ENCODE measurements at regions not wholly inside any gene's neighbourhood (a gene's known extent, or its start where the extent isn't known, plus 50 kb on each side); places are given as distances from the start of the nearest gene placed in this dataset.

DNA sequence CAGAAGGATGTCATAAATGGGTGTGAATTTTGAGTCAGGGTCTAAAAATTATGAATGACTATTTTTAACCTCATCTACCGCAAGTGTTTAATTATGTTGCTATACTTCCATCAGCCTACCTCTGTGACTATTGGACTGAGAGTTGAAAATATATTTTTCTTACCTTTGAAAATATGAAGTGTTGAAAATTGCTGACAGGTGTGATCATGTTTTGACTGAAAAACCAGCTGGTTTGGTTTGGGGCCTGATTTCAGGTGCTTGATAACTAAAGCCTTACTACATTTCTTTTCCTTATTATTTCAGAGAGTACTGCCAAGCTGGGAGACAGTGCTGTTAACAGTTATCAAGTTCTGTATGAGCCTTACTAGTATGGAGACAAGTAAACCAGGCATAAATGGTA, 107.2 kb upstream of the DUSP10 start:
- Histone ChIP-seq H3K9me2 (replicated peaks; ENCODE audit: insufficient read depth, low read length) (no peaks in the 10 kb centered on the region), H3K4me3 (ENCODE audit: low read length) (no peak overlapping the region), H3K4me1 (ENCODE audit: low read length) (no peaks in the 10 kb centered on the region), H3K79me2 (ENCODE audit: low read length) (no peaks in the 10 kb centered on the region), H3K9ac (ENCODE audit: low read length) (no peak overlapping the region), H3K4me2 (ENCODE audit: low read depth, low read length, poor library complexity, severe bottlenecking) (no peak overlapping the region), H3K36me3 (ENCODE audit: insufficient read depth, low read length) (no peaks in the 10 kb centered on the region), H4K20me1 (ENCODE audit: insufficient read depth, low read depth, low read length) (no peaks in the 10 kb centered on the region), H3K27ac (ENCODE audit: low read length) (no peak overlapping the region), H3K27me3 (ENCODE audit: low read length) (no peaks in the 10 kb centered on the region), H2AFZ (ENCODE audit: low read length) (no peak overlapping the region), H3K9me3 (ENCODE audit: low read length) (no peaks in the 10 kb centered on the region)
- DNase-seq, result no peak

DNA sequence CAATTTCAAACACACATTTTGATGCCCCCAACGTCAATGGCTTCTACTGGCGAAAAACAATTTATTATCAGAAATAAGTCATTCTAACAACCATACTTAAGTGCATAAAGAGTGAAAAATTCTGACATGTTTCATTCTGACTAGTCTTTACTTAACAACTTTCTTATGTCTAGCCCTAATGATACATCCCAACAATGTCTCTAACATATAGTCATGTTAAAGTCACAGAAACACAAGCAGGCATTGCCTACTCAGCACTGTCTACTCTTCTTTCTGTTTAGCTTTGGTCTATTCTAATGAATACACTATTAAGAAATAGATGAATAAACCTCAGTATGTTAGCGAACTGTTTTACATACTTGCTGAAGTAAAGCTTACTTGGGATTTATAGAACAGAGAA, 105.8 kb upstream of the DUSP10 start:
- no peaks in the 10 kb centered on the region for H3K27me3 ChIP-seq (ENCODE audit: low read length)
- no peaks in the 10 kb centered on the region for H3K9me3 ChIP-seq (ENCODE audit: low read length)
- H4K20me1 ChIP-seq (ENCODE audit: insufficient read depth, low read depth, low read length), result no peaks in the 10 kb centered on the region
- H3K79me2 ChIP-seq (ENCODE audit: low read length), result no peaks in the 10 kb centered on the region
- H3K4me1 ChIP-seq (ENCODE audit: low read length), result no peaks in the 10 kb centered on the region
- no peak overlapping the region for H2AFZ ChIP-seq (ENCODE audit: low read length)
- no peak overlapping the region for H3K4me2 ChIP-seq (ENCODE audit: low read depth, low read length, poor library complexity, severe bottlenecking)
- no peaks in the 10 kb centered on the region for H3K36me3 ChIP-seq (ENCODE audit: insufficient read depth, low read length)
- no peaks in the 10 kb centered on the region for H3K9me2 ChIP-seq (replicated peaks; ENCODE audit: insufficient read depth, low read length)
- H3K9ac ChIP-seq (ENCODE audit: low read length), result no peak overlapping the region
- DNase-seq, result no peak
- no peak overlapping the region for H3K27ac ChIP-seq (ENCODE audit: low read length)
- H3K4me3 ChIP-seq (ENCODE audit: low read length), result no peak overlapping the region

DNA sequence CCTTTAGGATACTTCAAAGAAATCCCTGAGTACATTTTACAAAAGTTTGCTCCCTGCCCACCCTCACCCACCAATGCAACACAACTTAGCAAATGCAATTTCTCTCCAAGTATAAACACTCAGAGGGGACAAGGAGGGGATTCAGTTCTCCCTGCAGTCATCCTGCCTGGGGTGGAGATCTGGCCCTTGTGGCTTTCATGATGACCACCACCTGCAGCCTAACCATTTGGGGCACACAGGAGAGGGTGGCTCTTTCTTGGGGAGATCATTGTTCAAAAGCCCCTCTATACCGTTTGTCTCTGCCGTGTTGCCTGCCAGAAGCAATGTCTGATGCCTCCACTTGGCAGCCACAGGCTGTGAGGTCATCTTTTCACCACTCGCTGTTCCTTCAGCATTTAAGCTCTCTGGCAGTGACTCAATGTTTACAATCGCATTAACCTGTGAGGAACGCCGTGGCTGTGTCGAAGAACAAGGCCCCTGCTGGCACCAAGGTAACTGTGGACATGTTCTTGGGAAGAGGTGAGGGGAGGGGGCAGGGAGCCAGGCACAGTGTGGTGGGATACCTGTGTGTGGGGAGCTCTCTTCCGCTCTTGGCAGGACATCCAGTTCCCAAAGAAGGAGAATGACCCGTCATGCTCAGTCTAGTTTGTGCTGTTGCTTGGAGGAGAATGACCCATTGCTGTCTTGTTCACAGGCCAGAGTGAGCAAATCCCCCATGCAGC, 103.9 kb upstream of the DUSP10 start:
- no peaks in the 10 kb centered on the region for H3K9me3 ChIP-seq (ENCODE audit: low read length)
- H2AFZ ChIP-seq (ENCODE audit: low read length), result no peak overlapping the region
- H3K4me3 ChIP-seq (ENCODE audit: low read length), result no peak overlapping the region
- no peaks in the 10 kb centered on the region for H3K27me3 ChIP-seq (ENCODE audit: low read length)
- no peaks in the 10 kb centered on the region for H3K79me2 ChIP-seq (ENCODE audit: low read length)
- H3K4me2 ChIP-seq (ENCODE audit: low read depth, low read length, poor library complexity, severe bottlenecking), result no peak overlapping the region
- H3K4me1 ChIP-seq (ENCODE audit: low read length), result no peaks in the 10 kb centered on the region
- no peak overlapping the region for H3K9ac ChIP-seq (ENCODE audit: low read length)
- DNase-seq, result no peak
- H3K27ac ChIP-seq (ENCODE audit: low read length), result no peak overlapping the region
- no peaks in the 10 kb centered on the region for H4K20me1 ChIP-seq (ENCODE audit: insufficient read depth, low read depth, low read length)
- no peaks in the 10 kb centered on the region for H3K9me2 ChIP-seq (replicated peaks; ENCODE audit: insufficient read depth, low read length)
- no peaks in the 10 kb centered on the region for H3K36me3 ChIP-seq (ENCODE audit: insufficient read depth, low read length)

DNA sequence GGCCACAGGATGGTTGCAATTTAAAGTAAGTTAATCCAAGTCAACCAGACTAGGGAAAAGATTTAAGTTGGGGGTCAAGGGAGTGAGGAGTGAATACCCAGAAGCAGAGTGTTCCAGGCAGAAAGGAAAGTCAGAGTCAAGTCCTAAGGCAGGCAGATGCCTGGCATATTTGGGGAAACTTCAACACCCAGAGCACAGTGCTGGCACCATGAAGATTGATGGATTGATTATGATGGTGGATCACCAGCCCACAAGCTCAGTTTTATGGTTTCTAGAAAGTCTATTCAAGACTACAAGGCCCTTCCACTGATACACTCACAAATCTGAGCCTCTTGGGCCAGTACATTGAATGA, 100.1 kb upstream of the DUSP10 start:
- Histone ChIP-seq H3K36me3 (ENCODE audit: insufficient read depth, low read length) (no peaks in the 10 kb centered on the region), H4K20me1 (ENCODE audit: insufficient read depth, low read depth, low read length) (no peaks in the 10 kb centered on the region), H3K9me2 (replicated peaks; ENCODE audit: insufficient read depth, low read length) (no peaks in the 10 kb centered on the region), H3K27ac (ENCODE audit: low read length) (no peak overlapping the region), H3K9ac (ENCODE audit: low read length) (no peak overlapping the region), H3K79me2 (ENCODE audit: low read length) (no peaks in the 10 kb centered on the region), H3K4me1 (ENCODE audit: low read length) (no peaks in the 10 kb centered on the region), H3K4me2 (ENCODE audit: low read depth, low read length, poor library complexity, severe bottlenecking) (no peak overlapping the region), H3K27me3 (ENCODE audit: low read length) (no peaks in the 10 kb centered on the region), H2AFZ (ENCODE audit: low read length) (no peak overlapping the region), H3K9me3 (ENCODE audit: low read length) (no peaks in the 10 kb centered on the region), H3K4me3 (ENCODE audit: low read length) (no peak overlapping the region)
- DNase-seq, result no peak

DNA sequence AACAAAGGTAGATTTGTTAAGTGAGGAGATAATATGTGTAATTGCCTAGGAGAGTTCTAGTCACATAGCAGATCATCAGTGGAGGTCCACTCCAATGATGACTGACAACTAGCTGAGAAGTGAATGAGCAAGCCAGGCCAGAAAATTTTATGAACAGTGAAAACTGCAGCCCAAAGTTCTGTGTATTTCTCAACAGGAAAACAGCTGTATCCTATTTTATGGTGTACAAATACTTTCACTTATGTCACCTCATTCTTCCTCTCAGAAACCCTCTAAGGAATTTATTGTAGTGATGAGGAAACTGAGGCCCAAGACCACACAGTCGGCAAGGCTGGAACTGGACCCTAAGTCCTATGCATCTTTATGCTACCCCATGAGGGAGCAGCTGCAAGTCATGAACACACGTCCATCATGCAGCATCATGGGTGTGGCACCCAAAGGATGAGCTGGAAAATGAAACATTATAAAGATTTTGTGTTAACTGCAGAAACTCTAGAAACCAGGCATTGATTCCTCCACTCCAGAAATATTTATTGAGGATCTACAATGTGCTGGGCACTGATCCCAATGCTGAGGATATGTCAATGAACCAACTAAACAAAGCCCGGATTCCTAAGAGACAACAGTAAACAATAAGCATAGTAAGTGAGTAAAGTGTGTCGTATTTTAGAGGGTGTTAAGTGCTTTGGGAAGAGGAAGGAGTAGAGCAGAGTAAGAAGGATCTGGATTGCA, 99.5 kb upstream of the DUSP10 start:
- Histone ChIP-seq H3K27me3 (ENCODE audit: low read length) (no peaks in the 10 kb centered on the region), H3K4me1 (ENCODE audit: low read length) (no peaks in the 10 kb centered on the region), H3K27ac (ENCODE audit: low read length) (no peak overlapping the region), H3K9ac (ENCODE audit: low read length) (no peak overlapping the region), H3K36me3 (ENCODE audit: insufficient read depth, low read length) (no peaks in the 10 kb centered on the region), H3K9me2 (replicated peaks; ENCODE audit: insufficient read depth, low read length) (no peaks in the 10 kb centered on the region), H3K79me2 (ENCODE audit: low read length) (no peaks in the 10 kb centered on the region), H3K9me3 (ENCODE audit: low read length) (no peaks in the 10 kb centered on the region), H2AFZ (ENCODE audit: low read length) (no peak overlapping the region), H3K4me3 (ENCODE audit: low read length) (no peak overlapping the region), H3K4me2 (ENCODE audit: low read depth, low read length, poor library complexity, severe bottlenecking) (no peak overlapping the region), H4K20me1 (ENCODE audit: insufficient read depth, low read depth, low read length) (no peaks in the 10 kb centered on the region)
- no peak for DNase-seq

DNA sequence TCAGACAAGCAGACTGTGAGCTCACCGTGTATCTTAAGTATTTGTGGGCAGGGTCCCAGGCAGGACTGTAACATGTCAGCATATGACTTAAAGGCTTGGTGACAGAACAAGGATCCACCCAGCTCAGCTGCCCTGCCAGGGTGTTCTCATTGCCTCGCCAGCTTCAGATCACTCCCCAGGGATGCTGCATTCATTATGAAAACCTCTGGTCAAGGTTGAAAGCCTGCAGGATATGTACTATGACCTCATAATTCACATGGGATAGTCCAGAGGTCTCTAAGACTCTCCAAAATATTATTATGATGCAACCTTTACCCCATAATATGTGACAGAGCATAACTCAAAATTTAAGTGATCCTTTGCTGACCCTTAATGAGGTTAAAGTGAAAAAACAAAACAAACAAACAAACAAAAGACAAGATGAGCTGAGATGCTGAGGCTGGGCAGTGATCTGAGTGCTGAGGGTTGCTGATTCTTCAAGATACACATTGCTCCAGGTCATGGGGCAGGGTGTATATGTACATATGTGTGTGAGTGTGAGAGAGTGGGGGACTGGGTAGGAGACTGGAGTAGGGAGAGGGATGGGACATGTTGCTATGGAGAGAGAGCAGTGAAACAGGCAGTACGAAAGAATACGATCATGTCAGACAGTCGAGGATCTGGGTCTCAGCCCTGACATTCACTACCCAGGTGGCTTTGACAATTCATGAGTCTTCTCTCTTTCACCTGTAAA, 98.8 kb upstream of the DUSP10 start:
- Histone ChIP-seq H3K27me3 (ENCODE audit: low read length) (no peaks in the 10 kb centered on the region), H4K20me1 (ENCODE audit: insufficient read depth, low read depth, low read length) (no peaks in the 10 kb centered on the region), H3K79me2 (ENCODE audit: low read length) (no peaks in the 10 kb centered on the region), H3K9me2 (replicated peaks; ENCODE audit: insufficient read depth, low read length) (no peaks in the 10 kb centered on the region), H3K36me3 (ENCODE audit: insufficient read depth, low read length) (no peaks in the 10 kb centered on the region), H3K4me3 (ENCODE audit: low read length) (no peak overlapping the region), H3K4me1 (ENCODE audit: low read length) (no peaks in the 10 kb centered on the region), H3K9ac (ENCODE audit: low read length) (no peak overlapping the region), H3K27ac (ENCODE audit: low read length) (no peak overlapping the region), H3K4me2 (ENCODE audit: low read depth, low read length, poor library complexity, severe bottlenecking) (no peak overlapping the region), H3K9me3 (ENCODE audit: low read length) (no peaks in the 10 kb centered on the region), H2AFZ (ENCODE audit: low read length) (no peak overlapping the region)
- no peak for DNase-seq

DNA sequence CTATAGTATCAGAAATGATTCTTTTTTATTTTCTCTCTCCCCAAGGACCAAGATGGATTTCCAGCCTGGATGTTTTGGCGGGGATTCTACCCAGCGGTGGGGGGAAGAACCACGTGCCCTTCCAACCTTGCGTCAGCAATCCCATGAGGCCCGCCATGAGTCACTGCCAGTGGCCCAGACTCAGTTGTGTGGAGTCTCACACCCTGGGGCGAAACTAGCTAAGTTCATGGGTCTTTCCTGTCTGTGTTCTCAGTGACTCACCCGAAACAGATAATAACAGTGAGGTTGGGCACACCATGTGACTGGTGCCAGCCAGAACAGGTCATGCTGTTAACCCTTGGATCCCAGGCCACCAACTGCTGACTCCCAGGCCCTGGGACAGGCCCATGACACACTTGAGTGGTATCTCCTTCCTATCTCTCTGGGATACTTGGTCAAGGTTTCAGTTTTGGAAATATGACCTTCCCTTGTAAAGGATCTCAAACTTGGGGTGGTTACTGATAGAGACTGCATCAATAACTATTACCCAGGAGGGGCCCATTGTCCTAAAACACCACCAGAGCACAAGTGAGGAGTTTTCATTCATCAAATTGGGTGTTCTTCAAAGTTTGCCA, 98.0 kb upstream of the DUSP10 start:
- H3K4me3 ChIP-seq (ENCODE audit: low read length), result no peak overlapping the region
- H3K79me2 ChIP-seq (ENCODE audit: low read length), result no peaks in the 10 kb centered on the region
- no peaks in the 10 kb centered on the region for H3K36me3 ChIP-seq (ENCODE audit: insufficient read depth, low read length)
- no peaks in the 10 kb centered on the region for H3K9me2 ChIP-seq (replicated peaks; ENCODE audit: insufficient read depth, low read length)
- H3K4me2 ChIP-seq (ENCODE audit: low read depth, low read length, poor library complexity, severe bottlenecking), result no peak overlapping the region
- H4K20me1 ChIP-seq (ENCODE audit: insufficient read depth, low read depth, low read length), result no peaks in the 10 kb centered on the region
- no peaks in the 10 kb centered on the region for H3K9me3 ChIP-seq (ENCODE audit: low read length)
- H3K27ac ChIP-seq (ENCODE audit: low read length), result no peak overlapping the region
- no peaks in the 10 kb centered on the region for H3K27me3 ChIP-seq (ENCODE audit: low read length)
- no peak overlapping the region for H2AFZ ChIP-seq (ENCODE audit: low read length)
- no peak overlapping the region for H3K9ac ChIP-seq (ENCODE audit: low read length)
- DNase-seq, result no peak
- H3K4me1 ChIP-seq (ENCODE audit: low read length), result no peaks in the 10 kb centered on the region

DNA sequence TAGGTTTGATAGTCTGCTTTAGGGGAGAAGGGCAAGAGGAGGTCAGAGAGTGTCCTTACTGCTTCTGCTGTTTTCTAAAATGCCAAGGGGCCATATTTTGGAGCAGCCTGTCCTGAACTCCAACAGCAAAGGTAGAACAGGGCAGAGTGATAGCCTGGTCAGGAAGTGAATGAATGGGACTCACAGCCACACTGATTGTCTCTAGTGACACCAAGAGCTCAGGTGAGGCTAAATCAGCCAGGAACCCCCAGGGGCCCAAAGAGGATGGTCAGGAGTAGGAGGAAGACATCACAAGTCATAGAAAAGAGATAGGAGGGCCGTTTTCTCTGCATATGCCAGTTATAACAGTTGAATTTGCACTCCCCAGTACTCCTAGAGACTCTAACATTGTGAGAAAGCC, 97.4 kb upstream of the DUSP10 start:
- no peaks in the 10 kb centered on the region for H3K9me3 ChIP-seq (ENCODE audit: low read length)
- no peak overlapping the region for H3K4me2 ChIP-seq (ENCODE audit: low read depth, low read length, poor library complexity, severe bottlenecking)
- no peak overlapping the region for H3K9ac ChIP-seq (ENCODE audit: low read length)
- H3K79me2 ChIP-seq (ENCODE audit: low read length), result no peaks in the 10 kb centered on the region
- no peak overlapping the region for H3K4me3 ChIP-seq (ENCODE audit: low read length)
- H2AFZ ChIP-seq (ENCODE audit: low read length), result no peak overlapping the region
- DNase-seq, result no peak
- no peaks in the 10 kb centered on the region for H3K36me3 ChIP-seq (ENCODE audit: insufficient read depth, low read length)
- H4K20me1 ChIP-seq (ENCODE audit: insufficient read depth, low read depth, low read length), result no peaks in the 10 kb centered on the region
- no peaks in the 10 kb centered on the region for H3K4me1 ChIP-seq (ENCODE audit: low read length)
- no peak overlapping the region for H3K27ac ChIP-seq (ENCODE audit: low read length)
- no peaks in the 10 kb centered on the region for H3K27me3 ChIP-seq (ENCODE audit: low read length)
- no peaks in the 10 kb centered on the region for H3K9me2 ChIP-seq (replicated peaks; ENCODE audit: insufficient read depth, low read length)

Measured in Karpas-422 (cell line).